ENCODE measurements at regions not wholly inside any gene's neighbourhood (a gene's known extent, or its start where the extent isn't known, plus 50 kb on each side); places are given as distances from the start of the nearest gene placed in this dataset.
A peak's percentile ranks its signal among the peaks of the same experiment; 100 is the strongest.

DNA sequence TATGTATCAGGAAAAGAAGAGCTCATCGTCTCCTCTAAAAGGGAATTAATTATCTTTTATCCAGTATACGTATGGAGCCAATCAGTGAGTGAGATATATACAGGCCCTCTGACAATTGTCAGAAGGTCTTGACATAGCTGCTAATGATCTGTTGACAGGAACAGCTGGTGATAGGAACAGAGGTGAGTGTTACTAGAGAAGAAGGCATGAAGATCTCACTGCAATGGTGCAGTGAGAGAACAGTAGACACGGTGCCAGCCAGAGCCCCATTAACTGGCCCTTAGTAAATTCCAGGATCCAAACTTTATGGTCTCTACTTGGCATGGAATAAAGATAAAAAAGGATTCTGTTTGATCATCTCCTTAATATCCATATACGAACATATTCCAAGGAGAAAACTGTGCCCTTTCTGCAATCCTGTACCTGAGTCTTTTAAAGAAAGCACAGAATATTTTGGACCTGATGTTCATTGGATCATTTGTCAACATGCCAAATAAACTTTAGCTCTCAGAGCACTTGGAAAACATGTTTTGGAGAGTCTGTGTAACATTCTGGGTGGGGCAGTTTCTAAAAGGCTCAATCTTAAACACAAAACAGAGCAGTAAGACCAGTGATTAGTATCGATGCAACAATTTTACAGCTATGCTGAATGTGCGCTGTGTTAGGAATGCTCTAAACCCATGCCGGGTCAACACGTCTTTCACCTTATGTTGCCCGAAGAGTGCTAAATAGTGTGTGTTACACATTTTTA is 135.8 kb upstream of the CITED2 start:
- Histone ChIP-seq H3K36me3 (ENCODE audit: control insufficient read depth in 5 of 5, insufficient read depth in 5 of 5, low read length in 5 of 5) (no peaks in the 10 kb centered on the region), H3K4me3 (ENCODE audit: low read depth in 1 of 5, low read length in 5 of 5) (no peak overlapping the region), H3K9ac (ENCODE audit: low read length in 5 of 5) (no peak overlapping the region), H3K27ac (ENCODE audit: low read depth, low read length) (peak overlapping the region; percentile 38), H3K27me3 (ENCODE audit: control insufficient read depth in 5 of 5, insufficient read depth in 4 of 5, low read length in 5 of 5) (no peaks in the 10 kb centered on the region), H3K9me3 (ENCODE audit: control insufficient read depth in 5 of 5, low read length in 5 of 5) (no peaks in the 10 kb centered on the region), H3K4me1 (ENCODE audit: control insufficient read depth in 5 of 5, insufficient read depth in 5 of 5, low read length in 5 of 5) (peaks cover 0 to 29% (median 15%) of the 10 kb centered on the region in 5 donors)

DNA sequence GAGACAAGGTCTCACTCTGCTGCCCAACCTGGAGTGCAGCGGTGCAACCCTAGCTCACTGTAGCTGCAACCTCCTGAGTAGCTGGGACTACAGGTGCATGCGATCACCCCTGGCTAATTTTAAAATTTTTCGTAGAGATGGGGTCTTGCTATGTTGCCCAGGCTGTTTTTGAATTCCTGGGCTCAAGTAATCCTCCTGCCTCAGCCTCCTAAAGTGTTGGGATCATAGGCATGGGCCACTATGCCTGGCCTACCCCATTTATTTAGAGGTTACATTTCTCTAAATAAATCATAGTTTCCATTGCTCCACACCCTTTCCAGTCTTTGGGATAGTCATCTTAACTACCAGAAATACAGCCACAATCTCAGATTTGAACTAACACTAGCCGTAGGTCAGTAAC is 134.7 kb upstream of the CITED2 start:
- no peaks in the 10 kb centered on the region for H3K9me3 ChIP-seq (ENCODE audit: control insufficient read depth in 5 of 5, low read length in 5 of 5)
- H3K4me3 ChIP-seq (ENCODE audit: low read depth in 1 of 5, low read length in 5 of 5): no peak overlapping the region

DNA sequence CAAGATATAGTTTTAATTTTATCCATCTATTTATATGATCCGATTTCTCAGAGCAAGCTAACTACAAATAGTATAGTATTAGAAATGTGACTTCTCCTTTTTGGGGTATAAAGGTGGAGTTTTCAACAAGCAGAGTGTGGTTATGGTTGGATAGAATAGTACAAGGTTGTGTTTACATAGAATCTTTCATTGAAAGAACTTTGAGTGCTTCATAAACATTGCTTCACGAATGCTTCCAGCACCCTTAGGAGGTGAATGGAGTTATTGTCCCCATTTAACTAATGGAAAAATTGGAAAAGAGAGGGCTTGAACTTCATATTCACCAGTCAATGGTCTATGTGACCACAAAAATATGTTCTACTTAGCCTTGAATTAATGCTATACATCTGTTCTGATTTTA is 134.1 kb upstream of the CITED2 start:
- Histone ChIP-seq H3K36me3 (ENCODE audit: control insufficient read depth in 5 of 5, insufficient read depth in 5 of 5, low read length in 5 of 5) (no peaks in the 10 kb centered on the region), H3K27me3 (ENCODE audit: control insufficient read depth in 5 of 5, insufficient read depth in 4 of 5, low read length in 5 of 5) (no peaks in the 10 kb centered on the region), H3K9me3 (ENCODE audit: control insufficient read depth in 5 of 5, low read length in 5 of 5) (no peaks in the 10 kb centered on the region), H3K9ac (ENCODE audit: low read length in 5 of 5) (no peak overlapping the region), H3K4me3 (ENCODE audit: low read depth in 1 of 5, low read length in 5 of 5) (no peak overlapping the region), H3K4me1 (ENCODE audit: control insufficient read depth in 5 of 5, insufficient read depth in 5 of 5, low read length in 5 of 5) (peaks cover 0 to 24% (median 10%) of the 10 kb centered on the region in 5 donors), H3K27ac (ENCODE audit: low read depth, low read length) (no peak overlapping the region)

More for the DNA sequence above, 134.7 kb upstream of the CITED2 start:
- Histone ChIP-seq H3K9ac (ENCODE audit: low read length in 5 of 5) (no peak overlapping the region), H3K27ac (ENCODE audit: low read depth, low read length) (no peak overlapping the region), H3K4me1 (ENCODE audit: control insufficient read depth in 5 of 5, insufficient read depth in 5 of 5, low read length in 5 of 5) (peaks cover 0 to 24% (median 10%) of the 10 kb centered on the region in 5 donors), H3K36me3 (ENCODE audit: control insufficient read depth in 5 of 5, insufficient read depth in 5 of 5, low read length in 5 of 5) (no peaks in the 10 kb centered on the region), H3K27me3 (ENCODE audit: control insufficient read depth in 5 of 5, insufficient read depth in 4 of 5, low read length in 5 of 5) (no peaks in the 10 kb centered on the region)

DNA sequence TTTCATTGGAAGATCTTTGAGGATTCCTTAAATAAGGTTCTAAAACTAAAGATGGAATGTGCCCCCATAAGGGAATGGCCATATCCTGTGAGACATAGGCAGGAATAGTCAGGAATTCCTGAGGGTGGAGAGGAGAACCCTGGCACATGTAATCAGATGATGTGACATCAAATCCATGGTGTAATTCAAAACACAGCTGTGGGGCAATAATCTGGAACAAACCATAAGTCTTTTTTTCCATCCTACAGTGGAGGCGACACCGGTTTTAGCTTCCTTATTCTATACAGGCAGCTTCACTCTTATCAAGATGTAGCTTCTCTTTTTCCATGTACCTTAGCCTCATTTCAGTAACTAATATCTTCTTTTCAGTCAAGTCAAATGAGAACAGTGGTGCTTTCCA is 133.6 kb upstream of the CITED2 start:
- H3K9me3 ChIP-seq (ENCODE audit: control insufficient read depth in 5 of 5, low read length in 5 of 5): no peaks in the 10 kb centered on the region
- H3K4me3 ChIP-seq (ENCODE audit: low read depth in 1 of 5, low read length in 5 of 5): no peak overlapping the region
- peaks cover 0 to 24% (median 10%) of the 10 kb centered on the region in 5 donors for H3K4me1 ChIP-seq (ENCODE audit: control insufficient read depth in 5 of 5, insufficient read depth in 5 of 5, low read length in 5 of 5)
- H3K27me3 ChIP-seq (ENCODE audit: control insufficient read depth in 5 of 5, insufficient read depth in 4 of 5, low read length in 5 of 5): no peaks in the 10 kb centered on the region
- no peak overlapping the region for H3K27ac ChIP-seq (ENCODE audit: low read depth, low read length)
- H3K36me3 ChIP-seq (ENCODE audit: control insufficient read depth in 5 of 5, insufficient read depth in 5 of 5, low read length in 5 of 5): no peaks in the 10 kb centered on the region
- H3K9ac ChIP-seq (ENCODE audit: low read length in 5 of 5): no peak overlapping the region

DNA sequence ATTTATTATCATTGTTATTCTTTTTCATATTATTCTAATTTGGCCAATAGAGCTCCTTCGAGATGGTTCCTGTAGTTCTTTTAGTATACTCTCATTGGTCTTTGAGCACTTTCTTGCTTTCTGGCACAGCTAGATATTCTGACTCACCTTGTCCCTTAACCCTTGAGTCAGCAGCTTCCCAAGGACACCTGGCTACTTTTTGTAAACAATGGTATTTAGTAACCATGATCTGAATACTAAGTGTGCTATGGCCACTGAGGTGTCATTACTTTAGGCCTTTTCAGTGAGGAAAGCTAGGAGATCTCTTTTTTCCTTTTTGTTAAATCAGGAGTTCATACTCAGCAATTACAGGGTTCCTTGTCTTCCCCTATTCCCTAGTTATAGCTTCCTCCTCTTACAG is 126.5 kb upstream of the CITED2 start:
- Histone ChIP-seq H3K4me1 (ENCODE audit: control insufficient read depth in 5 of 5, insufficient read depth in 5 of 5, low read length in 5 of 5) (peaks cover 0 to 13% (median 0%) of the 10 kb centered on the region in 5 donors), H3K36me3 (ENCODE audit: control insufficient read depth in 5 of 5, insufficient read depth in 5 of 5, low read length in 5 of 5) (no peaks in the 10 kb centered on the region), H3K27me3 (ENCODE audit: control insufficient read depth in 5 of 5, insufficient read depth in 4 of 5, low read length in 5 of 5) (no peaks in the 10 kb centered on the region), H3K9ac (ENCODE audit: low read length in 5 of 5) (no peak overlapping the region), H3K27ac (ENCODE audit: low read depth, low read length) (no peak overlapping the region), H3K9me3 (ENCODE audit: control insufficient read depth in 5 of 5, low read length in 5 of 5) (no peaks in the 10 kb centered on the region), H3K4me3 (ENCODE audit: low read depth in 1 of 5, low read length in 5 of 5) (no peak overlapping the region)

DNA sequence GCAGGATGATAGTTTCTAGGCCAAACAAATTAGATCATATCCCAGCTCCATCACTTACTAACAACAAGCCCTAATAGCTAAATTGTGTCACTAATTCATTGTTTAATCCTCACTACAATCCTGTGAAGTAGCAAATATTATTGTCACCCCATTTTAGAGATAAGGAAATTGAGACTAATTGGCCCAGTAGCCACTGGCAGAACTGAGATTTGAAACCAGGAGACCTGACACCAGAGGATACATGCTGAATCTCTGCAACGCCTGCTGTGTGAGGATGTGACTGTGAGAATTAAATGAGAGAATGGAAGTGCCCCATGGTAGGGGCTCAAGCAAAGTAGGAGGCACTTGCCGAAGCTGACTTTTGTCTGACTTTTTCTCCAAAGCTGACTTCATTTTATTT is 124.3 kb upstream of the CITED2 start:
- no peak overlapping the region for H3K9ac ChIP-seq (ENCODE audit: low read length in 5 of 5)
- H3K27ac ChIP-seq (ENCODE audit: low read depth, low read length): no peak overlapping the region
- no peaks in the 10 kb centered on the region for H3K36me3 ChIP-seq (ENCODE audit: control insufficient read depth in 5 of 5, insufficient read depth in 5 of 5, low read length in 5 of 5)
- H3K27me3 ChIP-seq (ENCODE audit: control insufficient read depth in 5 of 5, insufficient read depth in 4 of 5, low read length in 5 of 5): no peaks in the 10 kb centered on the region
- H3K4me1 ChIP-seq (ENCODE audit: control insufficient read depth in 5 of 5, insufficient read depth in 5 of 5, low read length in 5 of 5): peaks cover 0 to 13% (median 0%) of the 10 kb centered on the region in 5 donors
- no peaks in the 10 kb centered on the region for H3K9me3 ChIP-seq (ENCODE audit: control insufficient read depth in 5 of 5, low read length in 5 of 5)
- H3K4me3 ChIP-seq (ENCODE audit: low read depth in 1 of 5, low read length in 5 of 5): no peak overlapping the region

DNA sequence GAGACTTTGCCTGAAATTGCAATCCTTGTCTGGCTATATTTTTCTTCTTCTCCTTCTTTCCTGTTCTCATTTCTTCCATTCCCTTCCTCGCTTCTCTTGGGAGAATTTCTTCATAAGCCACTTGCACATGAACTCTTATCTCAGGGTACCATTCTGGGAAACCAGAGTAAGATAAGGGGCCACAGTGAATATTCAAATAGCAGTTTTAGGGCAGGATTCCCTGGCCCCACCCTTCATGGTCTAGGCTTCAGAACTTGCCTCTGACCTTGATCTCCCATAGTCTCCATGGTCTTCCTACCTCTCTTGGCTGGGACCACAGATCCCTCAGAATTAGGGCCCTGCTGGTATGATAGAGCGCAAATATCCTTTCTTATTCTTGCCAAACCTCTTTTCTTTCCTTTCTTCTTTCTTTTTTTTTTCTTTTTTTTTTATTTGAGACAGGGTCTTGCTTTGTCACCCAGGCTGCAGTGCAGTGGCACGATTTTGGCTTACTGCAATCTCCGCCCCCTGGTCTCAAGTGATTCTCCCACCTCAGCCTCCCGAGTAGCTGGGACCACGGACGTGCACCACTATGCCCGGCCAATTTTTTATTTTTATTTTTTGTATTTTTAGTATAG is 123.0 kb upstream of the CITED2 start:
- H3K27ac ChIP-seq (ENCODE audit: low read depth, low read length): no peak overlapping the region
- H3K4me1 ChIP-seq (ENCODE audit: control insufficient read depth in 5 of 5, insufficient read depth in 5 of 5, low read length in 5 of 5): peaks cover 0 to 13% (median 0%) of the 10 kb centered on the region in 5 donors
- H3K36me3 ChIP-seq (ENCODE audit: control insufficient read depth in 5 of 5, insufficient read depth in 5 of 5, low read length in 5 of 5): no peaks in the 10 kb centered on the region
- no peak overlapping the region for H3K4me3 ChIP-seq (ENCODE audit: low read depth in 1 of 5, low read length in 5 of 5)
- H3K27me3 ChIP-seq (ENCODE audit: control insufficient read depth in 5 of 5, insufficient read depth in 4 of 5, low read length in 5 of 5): no peaks in the 10 kb centered on the region
- no peak overlapping the region for H3K9ac ChIP-seq (ENCODE audit: low read length in 5 of 5)
- no peaks in the 10 kb centered on the region for H3K9me3 ChIP-seq (ENCODE audit: control insufficient read depth in 5 of 5, low read length in 5 of 5)

DNA sequence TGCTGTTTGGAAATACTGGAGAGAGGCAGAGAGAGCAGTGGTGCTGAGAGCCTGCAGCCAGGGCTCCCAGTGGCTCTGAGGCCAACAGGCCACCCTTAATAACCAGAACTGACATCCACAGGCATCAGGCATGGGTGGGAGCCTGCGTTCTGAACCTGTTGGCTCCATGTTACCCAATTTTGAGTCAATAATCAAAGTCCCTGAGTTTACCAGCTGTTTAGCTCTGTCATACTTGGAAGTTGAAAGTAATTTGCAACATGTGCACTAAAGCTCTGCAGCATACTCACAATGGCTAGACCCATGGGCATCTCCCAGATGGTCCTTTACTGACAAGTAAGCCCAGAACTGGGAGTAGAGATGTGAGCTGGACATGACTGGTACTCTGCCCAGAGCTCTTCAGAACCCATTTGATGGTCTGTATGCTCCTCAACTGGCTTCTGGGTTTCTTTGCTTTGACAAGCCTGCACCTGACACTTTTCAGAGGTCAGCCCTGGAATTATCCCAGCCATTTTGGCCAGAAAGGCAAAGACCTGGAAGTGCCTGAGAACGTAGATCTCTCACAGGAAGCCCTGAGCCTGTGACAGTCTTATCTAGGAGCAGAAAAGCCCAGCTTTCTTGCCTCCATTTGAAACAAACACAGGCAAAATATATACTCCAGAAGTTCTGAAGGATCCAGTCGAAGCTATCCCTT is 122.4 kb upstream of the CITED2 start:
- Histone ChIP-seq H3K4me3 (ENCODE audit: low read depth in 1 of 5, low read length in 5 of 5) (no peak overlapping the region), H3K27me3 (ENCODE audit: control insufficient read depth in 5 of 5, insufficient read depth in 4 of 5, low read length in 5 of 5) (no peaks in the 10 kb centered on the region), H3K27ac (ENCODE audit: low read depth, low read length) (no peak overlapping the region), H3K36me3 (ENCODE audit: control insufficient read depth in 5 of 5, insufficient read depth in 5 of 5, low read length in 5 of 5) (no peaks in the 10 kb centered on the region), H3K9ac (ENCODE audit: low read length in 5 of 5) (no peak overlapping the region), H3K9me3 (ENCODE audit: control insufficient read depth in 5 of 5, low read length in 5 of 5) (no peaks in the 10 kb centered on the region), H3K4me1 (ENCODE audit: control insufficient read depth in 5 of 5, insufficient read depth in 5 of 5, low read length in 5 of 5) (peaks cover 0 to 13% (median 0%) of the 10 kb centered on the region in 5 donors)

DNA sequence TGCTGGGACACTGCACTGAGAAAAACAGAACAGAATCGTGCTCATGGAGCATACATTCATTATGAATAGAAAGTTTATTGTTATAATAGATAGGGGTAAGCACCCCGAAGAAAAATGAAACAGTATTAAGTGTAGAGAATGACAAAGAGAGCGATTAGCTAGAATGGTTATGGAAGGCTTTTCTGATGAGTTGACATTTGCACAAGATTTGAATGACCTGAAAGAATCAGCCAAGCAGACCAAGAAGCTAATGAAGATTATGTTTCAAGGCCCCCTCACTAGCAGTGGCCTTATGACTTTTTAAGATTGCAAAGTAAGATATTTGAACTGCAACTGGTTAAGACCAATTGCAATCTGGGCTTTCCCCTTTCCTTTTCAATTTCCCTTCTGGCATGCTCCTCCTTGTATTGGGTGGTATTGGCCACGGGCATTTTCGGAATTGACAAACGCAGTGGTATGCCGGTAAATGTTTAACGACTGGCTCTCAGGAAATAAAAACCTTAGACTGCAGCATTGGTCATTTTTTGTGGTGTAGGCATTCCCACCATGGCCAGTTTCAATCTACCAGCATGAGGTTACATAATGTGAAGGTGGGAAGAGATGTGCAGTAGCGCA is 120.0 kb upstream of the CITED2 start:
- Histone ChIP-seq H3K4me1 (ENCODE audit: control insufficient read depth in 5 of 5, insufficient read depth in 5 of 5, low read length in 5 of 5) (peaks cover 0 to 13% (median 0%) of the 10 kb centered on the region in 5 donors), H3K27ac (ENCODE audit: low read depth, low read length) (no peak overlapping the region), H3K36me3 (ENCODE audit: control insufficient read depth in 5 of 5, insufficient read depth in 5 of 5, low read length in 5 of 5) (no peaks in the 10 kb centered on the region), H3K27me3 (ENCODE audit: control insufficient read depth in 5 of 5, insufficient read depth in 4 of 5, low read length in 5 of 5) (no peaks in the 10 kb centered on the region), H3K9me3 (ENCODE audit: control insufficient read depth in 5 of 5, low read length in 5 of 5) (no peaks in the 10 kb centered on the region), H3K9ac (ENCODE audit: low read length in 5 of 5) (no peak overlapping the region), H3K4me3 (ENCODE audit: low read depth in 1 of 5, low read length in 5 of 5) (no peak overlapping the region)

DNA sequence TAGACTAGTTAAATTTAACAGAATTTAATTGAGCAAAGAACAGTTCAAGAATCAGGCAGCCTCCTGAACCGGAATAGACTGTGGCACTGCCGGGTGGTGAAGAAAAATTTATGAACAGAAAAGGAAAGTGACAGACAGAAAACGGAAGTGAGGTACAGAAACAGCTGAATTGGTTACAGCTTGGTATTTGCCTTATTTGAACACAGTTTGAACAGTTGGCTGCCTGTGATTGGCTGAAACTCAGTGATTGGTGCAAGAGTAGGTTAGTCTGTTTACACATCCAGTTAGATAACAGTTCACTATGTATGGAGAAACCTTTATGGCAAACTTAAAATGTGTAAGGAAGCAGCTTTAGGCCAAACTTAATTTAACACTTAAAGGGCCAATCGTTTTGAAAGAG is 116.0 kb upstream of the CITED2 start:
- Histone ChIP-seq H3K27ac (ENCODE audit: low read depth, low read length) (no peak overlapping the region), H3K9ac (ENCODE audit: low read length in 5 of 5) (no peak overlapping the region), H3K4me3 (ENCODE audit: low read depth in 1 of 5, low read length in 5 of 5) (no peak overlapping the region), H3K9me3 (ENCODE audit: control insufficient read depth in 5 of 5, low read length in 5 of 5) (no peaks in the 10 kb centered on the region), H3K4me1 (ENCODE audit: control insufficient read depth in 5 of 5, insufficient read depth in 5 of 5, low read length in 5 of 5) (no peaks in the 10 kb centered on the region), H3K36me3 (ENCODE audit: control insufficient read depth in 5 of 5, insufficient read depth in 5 of 5, low read length in 5 of 5) (no peaks in the 10 kb centered on the region), H3K27me3 (ENCODE audit: control insufficient read depth in 5 of 5, insufficient read depth in 4 of 5, low read length in 5 of 5) (no peaks in the 10 kb centered on the region)
